CD4-positive, alpha-beta T cell (primary cell): ENCODE measurements at regions not wholly inside any gene's neighbourhood (a gene's known extent, or its start where the extent isn't known, plus 50 kb on each side); places are given as distances from the start of the nearest gene placed in this dataset.

Source experiments
- ATAC-seq: fragments of 200-7000 bp; cut with Tn5 transposase; one replicate; pipeline ENCODE4 v1.10.0; 2022; ENCODE audit warnings: mild to moderate bottlenecking; ENCODE audit not compliant: poor library complexity
- CTCF ChIA-PET: fragments of 350-600 bp; sonication (Branson Sonifier 250); formaldehyde crosslinking; loops from one replicate; lab custom pipeline; 2021; ENCODE audit warnings: antibody characterized with exemption, inconsistent platforms; lab: Charles Lee
- POLR2A ChIA-PET: fragments of 350-600 bp; sonication (Branson Sonifier 250); formaldehyde crosslinking; loops from one replicate; lab custom pipeline; 2021; ENCODE audit warnings: antibody characterized with exemption, inconsistent platforms; lab: Charles Lee
- DNase-seq, 14 experiments: peaks; one replicate each; pipeline ENCODE4 v3.0.0-alpha.2; 2013 to 2020; ENCODE audit warnings: mixed read lengths in 2 of 14
- H3K27ac ChIP-seq, 2 donors: one replicate each; pipeline versions ENCODE4 v1.5.1 to v1.7.0; 2013; ENCODE audit warnings: low read length in 2 of 2, low read depth in 1 of 2, mild to moderate bottlenecking in 1 of 2
- H3K27me3 ChIP-seq, 2 experiments: 1 replicate in 1 of 2; 2 replicates in 1 of 2; pipeline versions ENCODE4 v1.6.1 to v1.7.0; 2013; ENCODE audit warnings: low read length in 2 of 2, control low read depth in 1 of 2, mild to moderate bottlenecking in 1 of 2, moderate library complexity in 1 of 2; ENCODE audit not compliant: insufficient read depth in 2 of 2, control insufficient read depth in 1 of 2
- H3K36me3 ChIP-seq: one replicate; pipeline ENCODE4 v1.6.1; 2013; ENCODE audit warnings: low read length, control low read depth; ENCODE audit not compliant: insufficient read depth
- H3K4me1 ChIP-seq: one replicate; pipeline ENCODE4 v1.6.1; 2013; ENCODE audit warnings: low read length, control low read depth; ENCODE audit not compliant: insufficient read depth
- H3K4me3 ChIP-seq: one replicate; pipeline ENCODE4 v1.5.1; 2013; ENCODE audit warnings: mild to moderate bottlenecking, low read length, moderate library complexity
- H3K9me3 ChIP-seq, 2 experiments: 1 replicate in 1 of 2; 2 replicates in 1 of 2; pipeline versions ENCODE4 v1.6.1 to v1.7.0; 2013; ENCODE audit warnings: low read length in 2 of 2, mild to moderate bottlenecking in 2 of 2, control low read depth in 1 of 2, moderate library complexity in 1 of 2; ENCODE audit not compliant: control insufficient read depth in 1 of 2, insufficient read depth in 1 of 2
- H3K27ac Mint-ChIP-seq: one replicate; pipeline ENCODE4 v1.8.0; 2020; ENCODE audit warnings: mixed read lengths
- H3K27me3 Mint-ChIP-seq: one replicate; pipeline ENCODE4 v1.8.0; 2021; ENCODE audit warnings: mixed read lengths
- H3K36me3 Mint-ChIP-seq: one replicate; pipeline ENCODE4 v1.8.0; 2021; ENCODE audit warnings: low read depth, mixed read lengths
- H3K4me1 Mint-ChIP-seq: one replicate; pipeline ENCODE4 v1.8.0; 2021; ENCODE audit warnings: low read depth, mixed read lengths
- H3K4me3 Mint-ChIP-seq: one replicate; pipeline ENCODE4 v1.8.0; 2020; ENCODE audit warnings: mild to moderate bottlenecking, mixed read lengths
- H3K9me3 Mint-ChIP-seq: one replicate; pipeline ENCODE4 v1.8.0; 2020; ENCODE audit warnings: mixed read lengths
- CTCF ChIP-seq: fragments of 200-600 bp; IDR thresholded peaks from one replicate; pipeline ENCODE4 v1.8.0; 2022; ENCODE audit warnings: antibody characterized with exemption, mild to moderate bottlenecking
- intact Hi-C, 2 experiments: fragments of 100-400 bp; cut with DNase I in 1 of 2; cut with micrococcal nuclease in 1 of 2; formaldehyde crosslinking; loops; one replicate each; pipeline versions ENCODE4 v1.15.1 to v1.9.0; 2023 to 2025; cut with DNase I, micrococcal nuclease

GRCh38 chr3:160061525-160061924, 72.9 kb downstream of the IL12A start:
- CTCF ChIA-PET, result no interaction called here
- Histone ChIP-seq H3K27me3 (no peaks in the 10 kb centered on the region), H3K27ac (no peak overlapping the region), H3K4me1 (peaks cover 4% of the 10 kb centered on the region), H3K9me3 (peaks cover 0 to 8% of the 10 kb centered on the region in 2 experiments), H3K4me3 (no peak overlapping the region), H3K36me3 (no peaks in the 10 kb centered on the region)
- TF ChIP-seq CTCF, result no peak
- intact Hi-C loops, result no loop called here
- H3K27me3 Mint-ChIP-seq, result peaks cover 6% of the 10 kb centered on the region
- no peak overlapping the region for H3K4me3 Mint-ChIP-seq
- DNase-seq (no peak), ATAC-seq (no peak)
- H3K27ac Mint-ChIP-seq, result no peak overlapping the region
- no peaks in the 10 kb centered on the region for H3K9me3 Mint-ChIP-seq
- H3K36me3 Mint-ChIP-seq, result no peaks in the 10 kb centered on the region
- no peaks in the 10 kb centered on the region for H3K4me1 Mint-ChIP-seq
- POLR2A ChIA-PET, result no interaction called here

DNA sequence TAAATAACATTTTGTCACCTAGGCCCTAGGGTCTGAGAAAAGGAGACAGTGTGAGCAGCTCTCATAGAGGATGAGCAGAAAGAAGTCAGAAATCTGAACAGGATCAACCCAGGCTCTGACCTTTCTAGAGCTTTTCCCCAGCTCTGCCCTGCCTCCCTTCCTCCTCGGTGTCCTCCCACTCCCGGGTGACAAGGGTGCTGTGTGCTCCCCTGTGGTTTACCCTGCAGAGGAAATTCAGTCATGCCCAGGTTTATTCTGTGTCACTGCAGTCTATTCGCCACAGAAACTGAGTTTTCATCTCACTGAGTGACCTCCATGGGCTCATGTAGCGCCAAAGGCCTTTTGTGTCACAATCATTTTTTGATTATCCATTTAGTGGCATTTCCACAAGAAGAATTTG, 76.6 kb downstream of the IL12A start:
- intact Hi-C loops, result no loop called here
- POLR2A ChIA-PET, result no interaction called here
- Mint-ChIP-seq H3K36me3 (no peaks in the 10 kb centered on the region), H3K4me1 (no peaks in the 10 kb centered on the region), H3K9me3 (no peaks in the 10 kb centered on the region), H3K27ac (no peak overlapping the region), H3K4me3 (no peak overlapping the region), H3K27me3 (no peaks in the 10 kb centered on the region)
- no peaks in the 10 kb centered on the region for H3K27me3 ChIP-seq
- no peak overlapping the region for H3K27ac ChIP-seq
- H3K9me3 ChIP-seq, result peaks cover 0 to 6% of the 10 kb centered on the region in 2 experiments
- ATAC-seq (no peak), DNase-seq (no peak)
- TF ChIP-seq CTCF, result no peak
- no peaks in the 10 kb centered on the region for H3K36me3 ChIP-seq
- peaks cover 4% of the 10 kb centered on the region for H3K4me1 ChIP-seq
- CTCF ChIA-PET, result no interaction called here
- H3K4me3 ChIP-seq, result no peak overlapping the region

- peaks cover 4% of the 10 kb centered on the region for H3K4me1 ChIP-seq
- no peak for TF ChIP-seq CTCF
- POLR2A ChIA-PET, result no interaction called here
- no peaks in the 10 kb centered on the region for H3K36me3 Mint-ChIP-seq
- intact Hi-C loops, result no loop called here
- no peaks in the 10 kb centered on the region for H3K27me3 ChIP-seq
- CTCF ChIA-PET, result no interaction called here
- H3K4me3 ChIP-seq, result no peak overlapping the region
- no peak overlapping the region for H3K4me3 Mint-ChIP-seq
- peaks cover 0 to 1% of the 10 kb centered on the region in 2 experiments for H3K9me3 ChIP-seq
- no peak for ATAC-seq
- H3K27ac ChIP-seq, result no peak overlapping the region
- H3K9me3 Mint-ChIP-seq, result no peaks in the 10 kb centered on the region
- no peaks in the 10 kb centered on the region for H3K36me3 ChIP-seq
- H3K27me3 Mint-ChIP-seq, result no peaks in the 10 kb centered on the region
- no peak for DNase-seq
- no peak overlapping the region for H3K27ac Mint-ChIP-seq
- H3K4me1 Mint-ChIP-seq, result no peaks in the 10 kb centered on the region
Measured at GRCh38 chr3:160065786-160066185, 77.2 kb downstream of the IL12A start.
